ENCODE measurements at regions not wholly inside any gene's neighbourhood (a gene's known extent, or its start where the extent isn't known, plus 50 kb on each side); places are given as distances from the start of the nearest gene placed in this dataset.

GRCh38 chr12:22796941-22797630 lies 172.1 kb downstream of the ETNK1 start:
- TF ChIP-seq POLR2AphosphoS5 (IDR thresholded peaks at IDR 0.05) = no peak
- TF ChIP-seq CTCF (IDR thresholded peaks at IDR 0.05 in 8 of 11, conservative IDR thresholded peaks at IDR 0.05 in 3 of 11) = no peak
- TF ChIP-seq POLR2A (IDR thresholded peaks at IDR 0.05) = no peak

All from spleen (tissue), 7 donors.